ENCODE measurements at regions not wholly inside any gene's neighbourhood (a gene's known extent, or its start where the extent isn't known, plus 50 kb on each side); places are given as distances from the start of the nearest gene placed in this dataset.

DNA sequence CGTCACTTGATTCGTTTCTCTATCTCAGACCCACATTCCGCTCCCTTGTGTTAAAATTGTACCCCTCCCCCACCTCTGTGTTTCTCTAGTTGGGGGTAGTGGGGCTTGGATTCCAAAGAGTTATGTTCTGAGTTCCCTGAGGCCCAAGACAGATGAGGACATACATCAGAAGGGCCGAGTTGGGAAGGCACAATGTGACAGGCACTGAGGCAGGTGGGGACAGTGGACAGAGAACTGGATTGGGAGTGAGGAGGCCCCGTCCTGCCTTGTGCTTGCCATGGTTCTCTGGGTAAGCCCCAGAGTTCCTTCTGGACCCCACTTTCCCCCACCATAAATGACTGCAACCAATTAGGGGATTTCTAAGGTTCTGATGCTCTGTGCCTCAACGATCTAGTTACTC is 80.5 kb upstream of the ETV3 start (continued):
- TF ChIP-seq YY1 (IDR thresholded peaks at IDR 0.05; ENCODE audit: low read depth), result no peak
- no peak for TF ChIP-seq EP300 (IDR thresholded peaks at IDR 0.05; ENCODE audit: borderline replicate concordance in 1 of 2, low read depth in 1 of 2, low read length in 1 of 2)
- TF ChIP-seq, protein P1, sequence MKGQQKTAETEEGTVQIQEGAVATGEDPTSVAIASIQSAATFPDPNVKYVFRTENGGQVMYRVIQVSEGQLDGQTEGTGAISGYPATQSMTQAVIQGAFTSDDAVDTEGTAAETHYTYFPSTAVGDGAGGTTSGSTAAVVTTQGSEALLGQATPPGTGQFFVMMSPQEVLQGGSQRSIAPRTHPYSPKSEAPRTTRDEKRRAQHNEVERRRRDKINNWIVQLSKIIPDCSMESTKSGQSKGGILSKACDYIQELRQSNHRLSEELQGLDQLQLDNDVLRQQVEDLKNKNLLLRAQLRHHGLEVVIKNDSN (IDR thresholded peaks at IDR 0.05; ENCODE audit: borderline replicate concordance, low read depth), result no peak
- TF ChIP-seq NRF1 (IDR thresholded peaks at IDR 0.05; ENCODE audit: low read depth, low read length), result no peak
- no peak for TF ChIP-seq ELF1 (IDR thresholded peaks at IDR 0.05)
- TF ChIP-seq, protein P2, sequence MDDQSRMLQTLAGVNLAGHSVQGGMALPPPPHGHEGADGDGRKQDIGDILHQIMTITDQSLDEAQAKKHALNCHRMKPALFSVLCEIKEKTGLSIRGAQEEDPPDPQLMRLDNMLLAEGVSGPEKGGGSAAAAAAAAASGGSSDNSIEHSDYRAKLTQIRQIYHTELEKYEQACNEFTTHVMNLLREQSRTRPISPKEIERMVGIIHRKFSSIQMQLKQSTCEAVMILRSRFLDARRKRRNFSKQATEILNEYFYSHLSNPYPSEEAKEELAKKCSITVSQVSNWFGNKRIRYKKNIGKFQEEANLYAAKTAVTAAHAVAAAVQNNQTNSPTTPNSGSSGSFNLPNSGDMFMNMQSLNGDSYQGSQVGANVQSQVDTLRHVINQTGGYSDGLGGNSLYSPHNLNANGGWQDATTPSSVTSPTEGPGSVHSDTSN (IDR thresholded peaks at IDR 0.05), result no peak
- TF ChIP-seq TAF1 (IDR thresholded peaks at IDR 0.05; ENCODE audit: borderline replicate concordance, low read depth, low read length), result no peak

DNA sequence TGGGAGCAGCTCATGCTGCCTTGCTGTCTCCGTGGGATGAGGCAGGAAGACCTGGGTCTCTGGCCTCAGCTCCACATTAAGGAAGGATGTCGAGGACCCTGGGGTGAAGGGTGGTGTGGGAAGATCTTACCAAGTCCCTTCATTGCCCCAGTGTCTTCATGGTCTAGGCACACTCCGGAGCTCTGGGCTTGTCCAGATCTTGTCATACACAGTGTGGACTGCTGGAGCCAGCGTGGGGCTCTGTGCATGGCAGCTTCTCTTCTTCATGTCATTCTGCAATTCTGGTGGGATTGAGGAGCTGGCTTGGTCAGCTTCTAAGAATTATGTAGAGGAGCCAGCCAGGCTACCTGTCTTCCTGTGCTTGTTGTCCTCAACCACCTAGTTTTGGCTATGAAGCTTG is 79.3 kb upstream of the ETV3 start:
- Histone ChIP-seq H3F3A (replicated peaks; ENCODE audit: insufficient read depth) (no peaks in the 10 kb centered on the region), H4K20me1 (ENCODE audit: insufficient read depth) (no peaks in the 10 kb centered on the region), H3K9me3 (no peaks in the 10 kb centered on the region), H3K4me3 (ENCODE audit: low read depth in 2 of 2, low read length in 1 of 2) (no peak overlapping the region), H3K27ac (ENCODE audit: low read depth in 2 of 2, low read length in 1 of 2) (no peak overlapping the region), H3K36me3 (replicated peaks in 1 of 2; ENCODE audit: control insufficient read depth in 1 of 2, insufficient read depth in 2 of 2, low read length in 1 of 2) (no peaks in the 10 kb centered on the region), H3K9ac (no peak overlapping the region), H3K4me1 (ENCODE audit: control insufficient read depth in 1 of 2, insufficient read depth in 2 of 2, low read depth in 1 of 2, low read length in 1 of 2) (no peaks in the 10 kb centered on the region), H3K27me3 (ENCODE audit: insufficient read depth) (peaks cover 6% of the 10 kb centered on the region; the same call in 1 of the 2 replicates), H3K79me2 (ENCODE audit: insufficient read depth) (no peaks in the 10 kb centered on the region), H2AFZ (ENCODE audit: low read depth) (no peak overlapping the region), H3K4me2 (no peak overlapping the region), H3K9me2 (no peaks in the 10 kb centered on the region)
- TF ChIP-seq RFX5 (IDR thresholded peaks at IDR 0.05; ENCODE audit: low read length), result no peak
- TF ChIP-seq GABPA (IDR thresholded peaks at IDR 0.05; ENCODE audit: low read depth), result no peak
- TF ChIP-seq GATA2 (CRISPR knock-in tag; IDR thresholded peaks at IDR 0.05), result no peak
- TF ChIP-seq, protein P3, sequence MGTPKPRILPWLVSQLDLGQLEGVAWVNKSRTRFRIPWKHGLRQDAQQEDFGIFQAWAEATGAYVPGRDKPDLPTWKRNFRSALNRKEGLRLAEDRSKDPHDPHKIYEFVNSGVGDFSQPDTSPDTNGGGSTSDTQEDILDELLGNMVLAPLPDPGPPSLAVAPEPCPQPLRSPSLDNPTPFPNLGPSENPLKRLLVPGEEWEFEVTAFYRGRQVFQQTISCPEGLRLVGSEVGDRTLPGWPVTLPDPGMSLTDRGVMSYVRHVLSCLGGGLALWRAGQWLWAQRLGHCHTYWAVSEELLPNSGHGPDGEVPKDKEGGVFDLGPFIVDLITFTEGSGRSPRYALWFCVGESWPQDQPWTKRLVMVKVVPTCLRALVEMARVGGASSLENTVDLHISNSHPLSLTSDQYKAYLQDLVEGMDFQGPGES (IDR thresholded peaks at IDR 0.05; ENCODE audit: low read depth, low read length), result no peak
- ChIA-PET POLR2A (no interaction called here), CTCF (interaction anchor here (1.2 kb wide), 1 partner anchor 23 kb away, joined by 5 read pairs; no protein-coding TSS in a partner anchor)
- no peak for DNase-seq
- 0% methylated on average over 4 of the region's 4 CpGs for WGBS (ENCODE audit: low lambda C conversion rate)

DNA sequence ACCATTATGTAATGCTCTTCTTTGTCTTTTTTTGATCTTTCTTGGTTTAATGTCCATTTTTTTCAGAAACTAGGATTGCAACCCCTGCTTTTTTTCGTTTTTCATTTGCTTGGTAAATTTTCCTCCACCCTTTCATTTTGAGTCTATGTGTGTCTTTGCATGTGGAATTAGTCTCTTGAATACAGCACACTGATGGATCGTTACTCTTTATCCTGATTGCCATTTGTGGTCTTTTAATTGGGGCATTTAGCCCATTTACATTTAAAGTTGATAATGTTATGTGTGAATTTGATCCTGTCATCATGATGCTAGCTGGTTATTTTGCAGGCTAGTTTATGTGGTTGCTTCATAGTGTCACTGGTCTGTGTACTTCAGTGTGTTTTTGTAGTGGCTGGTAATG is 75.6 kb upstream of the ETV3 start:
- Histone ChIP-seq H3K4me2 (no peak overlapping the region), H3K4me1 (ENCODE audit: control insufficient read depth in 1 of 2, insufficient read depth in 2 of 2, low read depth in 1 of 2, low read length in 1 of 2) (no peaks in the 10 kb centered on the region), H3K9ac (no peak overlapping the region), H3K9me3 (no peaks in the 10 kb centered on the region), H3K4me3 (ENCODE audit: low read depth in 2 of 2, low read length in 1 of 2) (no peak overlapping the region), H3K36me3 (replicated peaks in 1 of 2; ENCODE audit: control insufficient read depth in 1 of 2, insufficient read depth in 2 of 2, low read length in 1 of 2) (no peaks in the 10 kb centered on the region), H3K27me3 (ENCODE audit: insufficient read depth) (peaks cover 6% of the 10 kb centered on the region; the same call in 1 of the 2 replicates), H3K9me2 (no peaks in the 10 kb centered on the region), H4K20me1 (ENCODE audit: insufficient read depth) (no peaks in the 10 kb centered on the region), H2AFZ (ENCODE audit: low read depth) (no peak overlapping the region), H3F3A (replicated peaks; ENCODE audit: insufficient read depth) (no peaks in the 10 kb centered on the region), H3K79me2 (ENCODE audit: insufficient read depth) (no peaks in the 10 kb centered on the region), H3K27ac (ENCODE audit: low read depth in 2 of 2, low read length in 1 of 2) (no peak overlapping the region)
- no peak for DNase-seq
- ChIA-PET CTCF (no interaction called here), POLR2A (no interaction called here)
- 0% methylated on average over 2 of the region's 2 CpGs for WGBS (ENCODE audit: low lambda C conversion rate)
- no peak for TF ChIP-seq MXI1 (IDR thresholded peaks at IDR 0.05; ENCODE audit: low read depth, low read length)
- TF ChIP-seq, protein P2 (IDR thresholded peaks at IDR 0.05), result no peak
- TF ChIP-seq, protein P4, sequence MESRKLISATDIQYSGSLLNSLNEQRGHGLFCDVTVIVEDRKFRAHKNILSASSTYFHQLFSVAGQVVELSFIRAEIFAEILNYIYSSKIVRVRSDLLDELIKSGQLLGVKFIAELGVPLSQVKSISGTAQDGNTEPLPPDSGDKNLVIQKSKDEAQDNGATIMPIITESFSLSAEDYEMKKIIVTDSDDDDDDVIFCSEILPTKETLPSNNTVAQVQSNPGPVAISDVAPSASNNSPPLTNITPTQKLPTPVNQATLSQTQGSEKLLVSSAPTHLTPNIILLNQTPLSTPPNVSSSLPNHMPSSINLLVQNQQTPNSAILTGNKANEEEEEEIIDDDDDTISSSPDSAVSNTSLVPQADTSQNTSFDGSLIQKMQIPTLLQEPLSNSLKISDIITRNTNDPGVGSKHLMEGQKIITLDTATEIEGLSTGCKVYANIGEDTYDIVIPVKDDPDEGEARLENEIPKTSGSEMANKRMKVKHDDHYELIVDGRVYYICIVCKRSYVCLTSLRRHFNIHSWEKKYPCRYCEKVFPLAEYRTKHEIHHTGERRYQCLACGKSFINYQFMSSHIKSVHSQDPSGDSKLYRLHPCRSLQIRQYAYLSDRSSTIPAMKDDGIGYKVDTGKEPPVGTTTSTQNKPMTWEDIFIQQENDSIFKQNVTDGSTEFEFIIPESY (IDR thresholded peaks at IDR 0.05; ENCODE audit: borderline replicate concordance, low read depth), result no peak
- TF ChIP-seq RFX5 (IDR thresholded peaks at IDR 0.05; ENCODE audit: low read length), result no peak
- TF ChIP-seq MEF2A (IDR thresholded peaks at IDR 0.05; ENCODE audit: borderline replicate concordance, low read depth), result no peak
- no peak for TF ChIP-seq EZH2phosphoT487 (IDR thresholded peaks at IDR 0.05; ENCODE audit: borderline replicate concordance, low read depth)
- TF ChIP-seq RXRA (IDR thresholded peaks at IDR 0.05; ENCODE audit: borderline replicate concordance, low read depth), result no peak
- TF ChIP-seq RAD21 (IDR thresholded peaks at IDR 0.05; ENCODE audit: low read length), result no peak
- TF ChIP-seq YY1 (IDR thresholded peaks at IDR 0.05; ENCODE audit: low read depth), result no peak
- TF ChIP-seq POLR2AphosphoS5 (IDR thresholded peaks at IDR 0.05; ENCODE audit: low read depth, low read length), result no peak
- TF ChIP-seq, protein P5, sequence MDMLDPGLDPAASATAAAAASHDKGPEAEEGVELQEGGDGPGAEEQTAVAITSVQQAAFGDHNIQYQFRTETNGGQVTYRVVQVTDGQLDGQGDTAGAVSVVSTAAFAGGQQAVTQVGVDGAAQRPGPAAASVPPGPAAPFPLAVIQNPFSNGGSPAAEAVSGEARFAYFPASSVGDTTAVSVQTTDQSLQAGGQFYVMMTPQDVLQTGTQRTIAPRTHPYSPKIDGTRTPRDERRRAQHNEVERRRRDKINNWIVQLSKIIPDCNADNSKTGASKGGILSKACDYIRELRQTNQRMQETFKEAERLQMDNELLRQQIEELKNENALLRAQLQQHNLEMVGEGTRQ (IDR thresholded peaks at IDR 0.05; ENCODE audit: borderline replicate concordance, low read depth, low read length), result no peak

All from SK-N-SH (cell line).